Central memory CD8-positive, alpha-beta T cell (primary cell): ENCODE measurements at regions not wholly inside any gene's neighbourhood (a gene's known extent, or its start where the extent isn't known, plus 50 kb on each side); places are given as distances from the start of the nearest gene placed in this dataset.

ENCODE experiments used
- ATAC-seq: fragments of 150-1000 bp; cut with Tn5 transposase; replicated peaks from 2 replicates; pipeline ENCODE4 v1.10.0; 2022; ENCODE audit warnings: mild to moderate bottlenecking, moderate FRiP score, moderate number of reproducible peaks; ENCODE audit not compliant: poor library complexity, severe bottlenecking; ENCODE audit errors: extremely low read depth
- DNase-seq, 2 donors: peaks; one replicate each; pipeline ENCODE4 v3.0.0; 2021; ENCODE audit warnings: low spot score in 2 of 2
- H3K27ac Mint-ChIP-seq: one replicate; pipeline ENCODE4 v1.8.0; 2022; ENCODE audit warnings: low read depth, mild to moderate bottlenecking, moderate library complexity, mixed read lengths
- H3K27me3 Mint-ChIP-seq: one replicate; pipeline ENCODE4 v1.8.0; 2022; ENCODE audit warnings: mixed read lengths
- H3K36me3 Mint-ChIP-seq: one replicate; pipeline ENCODE4 v1.8.0; 2022; ENCODE audit warnings: mild to moderate bottlenecking, moderate library complexity, mixed read lengths; ENCODE audit not compliant: insufficient read depth
- H3K4me1 Mint-ChIP-seq: one replicate; pipeline ENCODE4 v1.8.0; 2022; ENCODE audit warnings: mixed read lengths
- H3K4me3 Mint-ChIP-seq: one replicate; pipeline ENCODE4 v1.8.0; 2022; ENCODE audit warnings: mild to moderate bottlenecking, moderate library complexity, mixed read lengths
- H3K9me3 Mint-ChIP-seq: one replicate; pipeline ENCODE4 v1.8.0; 2022; ENCODE audit warnings: mixed read lengths

- H3K36me3 Mint-ChIP-seq = peaks cover 1% of the 10 kb centered on the region
- ATAC-seq (no peak), DNase-seq (no peak)
- no peaks in the 10 kb centered on the region for H3K27me3 Mint-ChIP-seq
- H3K4me3 Mint-ChIP-seq = no peak overlapping the region
- H3K27ac Mint-ChIP-seq = no peak overlapping the region
- H3K9me3 Mint-ChIP-seq = no peaks in the 10 kb centered on the region
- H3K4me1 Mint-ChIP-seq = no peaks in the 10 kb centered on the region
Observed at GRCh38 chr6:120211955-120212792, 862.6 kb upstream of the MAN1A1 start.

- H3K27me3 Mint-ChIP-seq = no peaks in the 10 kb centered on the region
Observed at GRCh38 chr6:120202878-120203277, 853.3 kb upstream of the MAN1A1 start.

GRCh38 chr6:120200853-120201252, 851.3 kb upstream of the MAN1A1 start:
- no peaks in the 10 kb centered on the region for H3K36me3 Mint-ChIP-seq
- H3K4me3 Mint-ChIP-seq = no peak overlapping the region
- no peak for DNase-seq
- H3K27me3 Mint-ChIP-seq = no peaks in the 10 kb centered on the region
- H3K4me1 Mint-ChIP-seq = no peaks in the 10 kb centered on the region
- ATAC-seq = no peak
- no peaks in the 10 kb centered on the region for H3K9me3 Mint-ChIP-seq
- H3K27ac Mint-ChIP-seq = no peak overlapping the region

More at GRCh38 chr6:120202878-120203277, 853.3 kb upstream of the MAN1A1 start:
- no peaks in the 10 kb centered on the region for H3K4me1 Mint-ChIP-seq
- ATAC-seq (no peak), DNase-seq (no peak)
- no peaks in the 10 kb centered on the region for H3K9me3 Mint-ChIP-seq
- H3K27ac Mint-ChIP-seq = no peak overlapping the region
- H3K36me3 Mint-ChIP-seq = no peaks in the 10 kb centered on the region
- H3K4me3 Mint-ChIP-seq = no peak overlapping the region

- Mint-ChIP-seq H3K4me1 (no peaks in the 10 kb centered on the region), H3K36me3 (no peaks in the 10 kb centered on the region), H3K27me3 (no peaks in the 10 kb centered on the region), H3K4me3 (no peak overlapping the region), H3K9me3 (no peaks in the 10 kb centered on the region), H3K27ac (no peak overlapping the region)
- ATAC-seq (no peak), DNase-seq (no peak)
Observed at GRCh38 chr6:120198033-120198432, 848.5 kb upstream of the MAN1A1 start.

- Mint-ChIP-seq H3K4me3 (no peak overlapping the region), H3K9me3 (peaks cover 4% of the 10 kb centered on the region), H3K27ac (no peak overlapping the region), H3K36me3 (peaks cover 3% of the 10 kb centered on the region), H3K4me1 (no peaks in the 10 kb centered on the region), H3K27me3 (no peaks in the 10 kb centered on the region)
- ATAC-seq = no peak
- no peak for DNase-seq
Observed at GRCh38 chr6:120186080-120186479, 836.5 kb upstream of the MAN1A1 start.

- no peak overlapping the region for H3K4me3 Mint-ChIP-seq
- no peak for ATAC-seq
- peaks cover 5% of the 10 kb centered on the region for H3K9me3 Mint-ChIP-seq
- no peaks in the 10 kb centered on the region for H3K36me3 Mint-ChIP-seq
- DNase-seq = no peak
- H3K4me1 Mint-ChIP-seq = no peaks in the 10 kb centered on the region
- no peaks in the 10 kb centered on the region for H3K27me3 Mint-ChIP-seq
- H3K27ac Mint-ChIP-seq = no peak overlapping the region
Observed at GRCh38 chr6:120173250-120173649, 823.7 kb upstream of the MAN1A1 start.

GRCh38 chr6:120164531-120164930, 815.0 kb upstream of the MAN1A1 start:
- Mint-ChIP-seq H3K4me3 (no peak overlapping the region), H3K4me1 (no peaks in the 10 kb centered on the region)

GRCh38 chr6:120157873-120158272, 808.3 kb upstream of the MAN1A1 start:
- Mint-ChIP-seq H3K27me3 (no peaks in the 10 kb centered on the region), H3K4me1 (no peaks in the 10 kb centered on the region), H3K36me3 (no peaks in the 10 kb centered on the region), H3K9me3 (no peaks in the 10 kb centered on the region), H3K27ac (no peak overlapping the region), H3K4me3 (no peak overlapping the region)
- no peak for ATAC-seq
- no peak for DNase-seq

More at GRCh38 chr6:120164531-120164930, 815.0 kb upstream of the MAN1A1 start:
- no peak for ATAC-seq
- no peaks in the 10 kb centered on the region for H3K36me3 Mint-ChIP-seq
- H3K9me3 Mint-ChIP-seq = no peaks in the 10 kb centered on the region
- DNase-seq = no peak
- H3K27me3 Mint-ChIP-seq = no peaks in the 10 kb centered on the region
- H3K27ac Mint-ChIP-seq = no peak overlapping the region

GRCh38 chr6:120147071-120147871, 797.7 kb upstream of the MAN1A1 start:
- Mint-ChIP-seq H3K27ac (no peak overlapping the region), H3K9me3 (peaks cover 26% of the 10 kb centered on the region), H3K36me3 (no peaks in the 10 kb centered on the region), H3K27me3 (no peaks in the 10 kb centered on the region), H3K4me3 (no peak overlapping the region), H3K4me1 (no peaks in the 10 kb centered on the region)
- ATAC-seq = no peak
- DNase-seq = no peak

GRCh38 chr6:120141601-120142000, 792.0 kb upstream of the MAN1A1 start:
- H3K27ac Mint-ChIP-seq = no peak overlapping the region
- no peak overlapping the region for H3K4me3 Mint-ChIP-seq
- H3K27me3 Mint-ChIP-seq = no peaks in the 10 kb centered on the region

GRCh38 chr6:120137492-120137891, 787.9 kb upstream of the MAN1A1 start:
- no peaks in the 10 kb centered on the region for H3K4me1 Mint-ChIP-seq
- no peak for ATAC-seq
- DNase-seq = no peak
- H3K9me3 Mint-ChIP-seq = peaks cover 6% of the 10 kb centered on the region
- no peaks in the 10 kb centered on the region for H3K27me3 Mint-ChIP-seq
- H3K27ac Mint-ChIP-seq = no peak overlapping the region
- no peak overlapping the region for H3K4me3 Mint-ChIP-seq
- no peaks in the 10 kb centered on the region for H3K36me3 Mint-ChIP-seq

More at GRCh38 chr6:120141601-120142000, 792.0 kb upstream of the MAN1A1 start:
- DNase-seq (no peak), ATAC-seq (no peak)
- no peaks in the 10 kb centered on the region for H3K9me3 Mint-ChIP-seq
- no peaks in the 10 kb centered on the region for H3K36me3 Mint-ChIP-seq
- no peaks in the 10 kb centered on the region for H3K4me1 Mint-ChIP-seq

GRCh38 chr6:120129228-120129627, 779.7 kb upstream of the MAN1A1 start:
- DNase-seq = no peak
- H3K27me3 Mint-ChIP-seq = no peaks in the 10 kb centered on the region
- peaks cover 10% of the 10 kb centered on the region for H3K9me3 Mint-ChIP-seq
- ATAC-seq = no peak
- no peaks in the 10 kb centered on the region for H3K36me3 Mint-ChIP-seq
- no peaks in the 10 kb centered on the region for H3K4me1 Mint-ChIP-seq
- no peak overlapping the region for H3K4me3 Mint-ChIP-seq
- no peak overlapping the region for H3K27ac Mint-ChIP-seq

GRCh38 chr6:120122401-120122800, 772.8 kb upstream of the MAN1A1 start:
- H3K4me3 Mint-ChIP-seq = no peak overlapping the region
- H3K4me1 Mint-ChIP-seq = no peaks in the 10 kb centered on the region
- DNase-seq = no peak
- no peak overlapping the region for H3K27ac Mint-ChIP-seq
- no peaks in the 10 kb centered on the region for H3K36me3 Mint-ChIP-seq
- no peaks in the 10 kb centered on the region for H3K27me3 Mint-ChIP-seq
- ATAC-seq = no peak
- H3K9me3 Mint-ChIP-seq = peaks cover 16% of the 10 kb centered on the region
